OCI-LY1 (cell line): ENCODE measurements at regions not wholly inside any gene's neighbourhood (a gene's known extent, or its start where the extent isn't known, plus 50 kb on each side); places are given as distances from the start of the nearest gene placed in this dataset.

Experiments
- CTCF ChIP-seq: fragments of 200-600 bp; sonication (generic), shearing (Covaris generic); IDR thresholded peaks from 2 replicates; pipeline ENCODE4 v1.5.1; 2017; ENCODE audit warnings: mild to moderate bottlenecking, antibody characterized with exemption, low read length, moderate library complexity, mixed read lengths
- EZH2 ChIP-seq: fragments of 200-600 bp; sonication (generic), shearing (Covaris generic); IDR thresholded peaks from 2 replicates; pipeline ENCODE4 v1.8.0; 2017; ENCODE audit warnings: borderline replicate concordance, mixed run types, mild to moderate bottlenecking, antibody characterized with exemption, low read length, moderate library complexity, mixed read lengths

GRCh38 chr6:55069132-55069781, 105.1 kb upstream of the HCRTR2 start:
- TF ChIP-seq CTCF (peak; percentile 53), EZH2 (no peak)
